AG08395 (cell line): ENCODE measurements at regions not wholly inside any gene's neighbourhood (a gene's known extent, or its start where the extent isn't known, plus 50 kb on each side); places are given as distances from the start of the nearest gene placed in this dataset.
A peak's percentile ranks its signal among the peaks of the same experiment; 100 is the strongest.

ENCODE experiments used
- DNase-seq: peaks from one replicate; pipeline ENCODE4 v3.0.0; 2012; ENCODE audit warnings: mixed read lengths, low spot score

DNA sequence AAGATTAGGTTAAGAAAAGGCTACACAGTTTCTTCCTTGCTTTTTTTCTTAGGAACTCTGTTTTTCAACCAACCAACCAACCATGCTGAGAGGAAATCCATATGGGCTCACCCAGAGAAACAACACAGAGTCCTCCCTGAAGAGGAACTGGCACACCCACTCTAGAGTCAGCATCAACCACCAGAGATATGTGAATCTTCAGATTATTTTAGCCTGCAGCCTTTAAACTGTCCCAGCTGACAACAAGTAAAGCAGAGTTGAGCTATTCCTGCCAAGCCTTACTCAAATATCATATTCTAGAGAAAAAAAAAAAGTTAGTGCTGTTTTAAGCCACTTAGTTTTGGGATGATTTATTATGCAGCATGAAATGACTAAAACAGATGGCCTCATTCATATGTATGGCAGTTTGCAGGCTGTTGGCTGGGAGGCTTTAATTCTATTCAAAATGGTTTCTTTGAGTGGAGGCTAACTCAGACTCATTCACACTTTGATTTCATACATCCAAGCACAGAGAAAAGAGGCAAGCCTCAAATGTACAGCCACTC lies 1637.7 kb upstream of the LRRTM1 start:
- no peak for DNase-seq

DNA sequence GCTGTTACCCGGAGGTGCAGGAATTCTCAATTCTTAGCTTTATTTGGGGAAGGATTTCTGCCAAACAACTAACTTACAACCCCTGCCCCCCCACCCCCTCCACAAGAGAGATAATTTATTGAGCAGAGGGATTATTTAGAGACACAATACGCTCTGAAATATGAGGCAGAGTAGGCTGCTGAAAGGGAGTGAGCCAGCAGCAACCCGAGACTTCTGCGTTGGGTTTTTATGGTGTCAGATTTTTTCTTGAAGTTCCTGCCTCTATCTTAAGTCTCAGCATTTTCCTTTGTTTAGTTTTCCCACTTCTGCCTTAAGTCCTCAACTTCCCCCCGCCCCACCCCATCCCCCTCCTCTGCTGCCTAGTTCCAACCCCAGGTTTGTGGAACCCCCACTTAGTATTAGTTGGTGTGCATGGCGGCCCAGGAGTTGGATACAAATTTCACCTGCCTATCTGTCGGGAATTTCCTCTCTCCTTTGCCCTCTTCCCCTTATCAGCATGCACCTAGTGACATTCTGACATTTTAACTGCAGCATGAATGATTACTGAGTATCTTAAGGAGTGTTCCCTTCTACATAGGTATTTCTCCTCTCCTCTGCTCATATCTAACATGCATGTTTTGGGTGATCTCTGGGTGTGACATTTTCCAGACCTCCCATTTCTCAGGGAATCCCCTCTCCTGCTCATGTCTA lies 1635.9 kb upstream of the LRRTM1 start:
- DNase-seq, result no peak

DNA sequence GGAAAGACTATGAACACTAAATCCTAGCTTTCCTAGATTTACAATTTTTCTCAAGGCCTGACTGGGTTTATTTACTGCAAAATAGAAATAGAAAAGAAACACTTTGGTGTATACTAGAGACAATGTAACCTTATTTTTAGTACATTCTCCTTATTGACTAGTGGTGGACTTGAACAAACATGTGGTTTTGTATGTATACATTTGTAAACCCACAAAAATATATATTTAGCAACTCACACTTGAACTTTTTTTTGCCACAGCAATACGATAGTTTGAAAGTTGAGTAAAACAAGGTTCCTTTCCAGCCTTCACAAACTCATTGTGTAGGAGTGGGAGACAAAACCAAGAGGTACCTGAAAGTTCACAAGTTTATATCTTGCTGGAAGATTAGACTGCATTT lies 1633.4 kb upstream of the LRRTM1 start:
- no peak for DNase-seq

DNA sequence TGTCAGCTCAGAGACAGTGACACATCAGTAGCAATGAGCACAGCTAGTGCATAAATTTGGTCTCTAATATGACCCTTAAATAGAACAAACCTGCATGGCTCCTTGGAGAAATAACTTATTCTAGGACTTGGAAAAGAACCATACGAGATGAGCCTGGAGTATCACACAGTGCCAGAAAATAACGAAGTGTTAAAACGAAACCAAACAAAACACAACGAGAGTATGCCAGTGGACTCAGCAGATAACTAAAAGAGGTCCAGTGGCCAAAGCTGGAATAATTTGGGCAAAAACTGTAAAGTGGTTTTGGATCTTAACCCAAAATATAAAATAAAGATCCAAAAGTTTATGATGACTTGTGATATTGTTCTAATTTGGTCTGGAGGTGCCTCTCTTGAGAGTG lies 1599.0 kb upstream of the LRRTM1 start:
- no peak for DNase-seq

DNA sequence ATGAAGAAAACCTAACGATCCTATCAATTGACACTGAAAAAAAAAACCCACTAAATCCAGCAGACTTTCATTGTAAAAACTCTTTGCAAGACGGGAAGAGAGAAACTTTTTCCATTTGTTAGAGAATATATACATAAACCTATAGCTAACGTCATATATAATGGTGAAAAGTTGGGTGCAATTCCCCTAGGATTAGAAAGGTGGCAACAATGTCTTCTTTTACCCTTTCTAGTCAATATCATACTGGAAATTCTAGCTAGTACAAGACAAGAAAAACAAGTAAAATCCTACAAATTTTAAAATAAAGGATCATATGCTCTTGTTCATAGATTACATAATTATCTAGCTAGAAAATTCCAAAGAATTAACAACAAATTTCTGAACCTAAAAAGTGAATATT lies 1596.5 kb upstream of the LRRTM1 start:
- DNase-seq, result no peak

DNA sequence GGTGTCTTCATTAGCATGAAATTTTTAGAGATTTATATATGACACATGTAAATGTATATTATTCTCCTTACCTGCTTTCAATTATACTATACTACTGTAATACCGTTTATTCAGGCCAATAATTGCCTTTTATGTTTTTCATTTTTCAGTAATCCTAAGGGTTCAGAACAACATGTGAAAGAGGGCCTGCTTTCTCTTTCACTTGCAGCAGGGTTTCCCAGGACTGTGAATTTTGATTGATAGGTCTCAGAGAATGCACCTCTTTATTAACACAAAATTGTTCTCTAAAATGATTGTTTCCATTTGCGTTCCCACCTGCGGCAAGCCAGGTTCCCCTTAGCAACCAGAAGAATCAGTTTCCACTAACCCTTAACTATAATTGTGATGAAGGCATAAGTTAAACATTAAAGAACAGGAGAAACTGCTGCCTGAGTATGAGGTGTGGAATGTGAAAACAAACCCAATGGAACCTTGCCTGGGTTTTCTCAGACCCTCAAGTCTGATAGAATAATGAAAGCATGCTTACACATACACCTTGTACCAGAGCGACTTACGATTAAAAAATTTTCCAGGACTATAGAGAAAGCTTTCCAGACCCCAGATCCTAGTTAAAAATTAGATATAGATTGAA lies 1591.2 kb upstream of the LRRTM1 start:
- DNase-seq, result no peak

DNA sequence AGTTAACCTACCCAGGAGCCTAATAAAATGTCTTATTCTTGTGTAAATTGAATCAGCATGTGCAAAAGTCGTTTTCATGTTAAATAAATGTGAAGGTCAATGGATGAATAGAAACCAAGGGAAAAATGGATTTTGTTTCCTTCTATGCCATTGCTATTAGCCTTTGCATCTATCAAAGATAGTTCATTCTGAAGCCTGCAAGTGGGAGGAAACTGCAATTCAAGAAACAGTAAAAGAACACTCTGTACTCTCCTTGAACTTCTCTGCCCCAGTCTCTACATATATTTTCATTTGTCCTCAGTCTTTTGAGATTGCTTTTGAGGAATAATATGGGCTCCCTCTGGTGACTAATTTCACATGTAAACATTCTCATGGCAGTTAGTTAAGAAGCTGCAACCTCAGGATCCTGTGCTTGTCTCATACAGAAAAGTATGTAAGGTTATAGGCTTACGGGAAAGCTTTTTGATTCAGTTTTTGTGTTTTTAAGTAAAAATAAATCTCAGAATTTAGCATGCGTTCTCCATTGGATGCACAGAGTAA lies 1590.0 kb upstream of the LRRTM1 start:
- no peak for DNase-seq

DNA sequence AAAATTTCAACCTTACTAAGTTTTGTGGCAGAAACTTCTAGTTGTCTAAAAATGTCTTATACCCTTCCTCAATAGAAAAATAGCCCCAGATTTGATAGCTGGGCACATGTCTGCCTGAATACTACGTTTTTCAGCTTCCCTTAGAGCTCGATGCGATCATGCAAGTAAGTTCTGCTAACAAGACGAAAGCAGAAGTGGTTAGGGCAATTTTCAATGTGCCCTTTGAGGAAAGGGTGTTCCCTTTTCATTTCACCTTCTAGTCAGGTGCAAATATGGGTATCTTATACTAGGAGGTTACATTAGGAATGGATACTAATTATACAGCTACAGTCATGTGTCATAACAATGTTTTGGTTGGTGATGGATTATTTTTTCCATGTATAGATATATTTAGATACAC lies 1572.1 kb upstream of the LRRTM1 start:
- DNase-seq, result no peak

DNA sequence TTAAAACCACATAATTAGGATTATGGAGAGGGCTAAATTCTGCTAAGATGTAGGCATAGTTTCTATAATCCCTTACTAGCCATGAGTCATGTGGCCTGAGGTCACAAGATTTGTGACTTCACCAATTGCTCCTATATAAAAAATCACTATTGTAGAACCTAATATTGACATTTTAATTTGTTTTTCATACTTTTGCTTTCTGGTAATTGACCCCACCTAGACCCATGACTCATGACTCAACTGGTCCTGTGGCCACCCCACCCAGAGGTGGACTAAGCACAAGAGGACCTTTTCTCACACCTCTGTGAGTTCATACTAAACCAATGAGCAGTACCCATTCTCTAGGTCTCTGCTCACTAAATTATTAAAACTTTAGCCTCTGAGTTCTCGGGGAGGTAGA lies 1567.5 kb upstream of the LRRTM1 start:
- DNase-seq, result no peak

DNA sequence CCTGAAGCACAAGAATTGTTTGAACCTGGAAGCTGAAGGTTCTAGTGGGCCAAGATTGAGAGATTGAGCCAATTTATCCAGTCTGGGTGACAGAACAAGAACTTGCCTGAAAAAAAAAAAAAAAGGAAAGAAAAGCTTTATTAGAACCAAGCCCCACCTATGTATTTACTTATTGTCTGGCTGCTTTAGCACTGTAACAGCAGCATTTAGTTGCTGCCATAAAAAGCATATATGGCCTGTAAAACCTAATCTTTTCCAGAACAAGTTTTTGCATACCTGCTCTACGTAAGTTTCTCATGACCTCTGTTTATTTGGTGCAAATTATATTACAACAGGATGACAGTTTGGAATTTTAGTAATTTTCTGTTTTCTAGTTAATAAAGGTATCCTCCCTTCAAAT lies 1565.6 kb upstream of the LRRTM1 start:
- DNase-seq, result no peak

DNA sequence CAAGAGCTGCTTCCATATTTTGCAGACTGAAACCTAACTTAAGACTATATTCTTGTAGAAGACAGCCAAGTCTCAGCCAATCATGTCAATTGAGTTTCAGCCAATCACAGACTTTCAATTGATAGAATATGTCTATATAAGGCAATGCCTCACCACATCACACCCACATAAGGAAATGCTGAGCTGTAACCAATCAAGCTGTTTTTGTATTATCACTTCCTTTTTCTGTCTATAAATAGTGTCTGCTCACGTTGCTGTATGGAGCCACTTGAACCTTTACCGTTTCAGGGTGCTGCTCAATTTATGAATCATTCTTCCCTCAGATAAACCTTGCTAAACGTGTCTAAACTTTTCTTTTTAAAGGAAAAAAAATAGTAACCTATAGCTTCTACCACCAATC lies 1554.4 kb upstream of the LRRTM1 start:
- no peak for DNase-seq

DNA sequence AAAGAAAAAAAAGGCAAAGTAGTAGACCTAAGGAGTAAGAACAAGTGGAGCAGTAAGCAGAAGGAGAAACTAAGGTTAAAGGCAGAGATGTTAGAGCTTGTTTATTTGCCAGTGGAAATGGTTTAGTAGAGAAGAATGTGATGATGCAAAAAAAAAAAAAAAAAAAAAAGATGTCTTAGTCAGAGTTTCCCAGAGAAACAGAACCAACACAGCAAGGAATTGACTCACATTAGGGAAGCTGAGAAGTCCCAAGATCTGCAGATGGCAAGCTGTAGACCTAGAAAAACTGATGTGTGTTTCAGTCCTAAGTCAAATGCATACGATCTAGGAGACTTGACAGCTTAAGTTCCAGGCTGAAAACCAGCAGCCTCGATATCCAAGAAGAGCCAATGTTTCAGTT lies 1548.8 kb upstream of the LRRTM1 start:
- no peak for DNase-seq

DNA sequence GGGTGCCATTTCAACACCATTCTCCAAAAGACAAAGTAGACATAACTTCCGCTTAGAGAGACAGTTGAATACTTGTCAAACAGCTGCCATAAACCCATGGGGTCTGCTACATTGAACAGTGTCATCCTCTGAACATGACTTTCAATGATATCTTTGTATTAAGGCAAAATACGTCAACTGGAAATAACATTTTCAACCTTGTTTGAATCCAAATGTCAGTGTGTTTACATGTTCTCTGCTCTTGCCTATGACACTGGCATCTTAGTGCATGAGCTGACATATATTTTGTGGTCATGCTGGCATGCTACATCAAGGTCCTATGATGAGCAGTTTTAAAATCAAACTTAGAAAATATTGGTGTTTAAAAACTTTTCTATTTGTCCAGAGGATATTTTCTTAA lies 1548.1 kb upstream of the LRRTM1 start:
- no peak for DNase-seq

DNA sequence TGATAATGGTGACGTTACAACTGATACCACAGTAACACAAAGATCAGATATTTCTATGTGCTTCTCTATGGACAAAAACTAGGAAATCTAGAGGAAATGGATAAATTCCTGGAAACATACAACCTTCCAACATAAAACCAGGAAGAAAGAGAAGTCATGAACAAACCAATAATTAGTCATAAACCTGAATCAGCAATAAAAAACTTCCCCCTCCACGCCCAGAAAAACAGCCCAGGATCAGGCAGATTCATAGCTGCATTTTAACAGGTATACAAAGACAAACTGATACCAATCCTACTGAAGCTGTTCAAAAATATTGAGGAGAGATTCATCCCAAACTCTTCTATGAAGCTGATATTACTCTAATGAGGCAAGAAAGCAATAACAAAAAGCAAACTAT lies 1535.2 kb upstream of the LRRTM1 start:
- no peak for DNase-seq

DNA sequence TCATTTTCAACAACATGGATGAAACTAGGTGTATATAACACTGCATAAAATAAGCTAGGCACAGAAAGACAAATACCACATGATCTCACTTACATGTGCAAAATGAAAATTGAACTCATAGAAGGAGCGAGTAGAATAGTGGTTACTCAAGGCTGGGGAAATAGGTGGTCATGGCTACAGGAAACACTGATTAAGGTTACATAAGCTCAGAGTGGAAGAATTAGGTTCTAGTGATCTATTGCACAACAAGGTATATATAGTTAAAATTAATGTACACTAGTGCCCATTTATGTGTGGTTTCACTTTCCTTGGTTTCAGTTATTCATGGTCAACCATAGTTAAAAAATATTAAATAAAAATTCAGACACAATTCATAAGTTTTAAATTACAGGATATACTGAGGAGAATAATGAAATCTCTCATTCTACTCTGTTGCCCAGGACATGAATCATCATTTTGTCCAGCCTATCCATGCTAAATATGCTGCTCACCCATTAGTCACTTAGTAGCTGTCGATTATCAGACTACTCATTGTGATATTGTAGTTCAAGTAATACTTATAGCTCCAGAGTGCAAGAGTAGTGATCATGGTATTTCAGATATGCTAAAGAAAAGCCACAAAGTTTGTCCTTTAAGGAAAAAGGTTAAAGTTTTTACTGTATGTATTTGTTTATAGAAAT lies 1530.9 kb upstream of the LRRTM1 start:
- peak; percentile 4 for DNase-seq

DNA sequence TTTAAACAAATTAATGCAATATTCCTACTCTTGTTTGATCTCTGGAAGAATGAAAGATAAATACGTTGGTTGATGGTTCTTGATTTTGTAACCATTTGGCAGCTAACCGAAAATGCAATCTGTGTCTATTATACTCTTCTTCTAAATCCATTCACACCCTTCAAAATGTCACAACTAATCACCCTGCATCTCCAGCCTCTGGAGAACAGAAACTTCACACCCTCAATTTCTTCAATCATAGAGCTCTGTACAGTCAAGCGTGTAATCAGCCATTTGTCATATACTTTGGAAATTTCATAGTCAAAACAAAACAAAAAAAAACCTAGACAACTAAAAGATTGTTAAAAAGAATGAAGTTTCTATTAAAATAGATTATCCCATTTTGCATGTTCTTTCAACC lies 1482.3 kb upstream of the LRRTM1 start:
- no peak for DNase-seq

DNA sequence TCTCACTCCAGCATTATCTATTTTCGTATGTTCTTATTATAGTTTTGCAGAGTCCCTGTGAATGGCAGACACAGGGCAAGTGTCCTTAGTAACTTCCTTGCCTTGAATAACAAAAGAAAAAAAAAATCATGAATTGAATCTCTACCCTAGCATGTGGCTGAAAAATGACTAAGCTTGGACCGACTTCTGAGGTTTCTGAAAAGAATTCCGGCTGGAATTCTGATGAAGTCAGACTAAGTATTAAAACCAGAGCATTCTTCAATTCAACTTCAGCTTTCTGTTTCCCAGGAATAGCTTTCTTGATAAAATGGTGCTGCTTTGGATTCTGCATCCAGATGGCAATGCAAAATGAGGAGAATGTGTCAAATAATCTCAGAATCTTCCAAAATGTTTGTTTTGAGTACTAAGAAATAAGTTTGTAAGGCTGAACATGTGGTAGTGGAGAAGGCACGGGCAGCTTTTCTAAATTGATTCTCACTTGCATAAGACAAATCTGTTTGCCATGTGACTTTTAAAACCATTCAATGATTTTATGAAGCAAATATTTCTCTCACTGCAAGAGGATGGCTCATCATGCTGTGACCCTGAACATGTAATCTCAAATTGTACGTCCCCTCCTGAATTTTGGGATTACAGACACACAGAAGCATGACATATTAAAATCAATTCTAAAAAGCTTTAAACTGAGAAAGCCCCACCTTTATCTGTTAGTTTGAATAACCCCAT lies 1462.8 kb upstream of the LRRTM1 start:
- peak; percentile 14 for DNase-seq

DNA sequence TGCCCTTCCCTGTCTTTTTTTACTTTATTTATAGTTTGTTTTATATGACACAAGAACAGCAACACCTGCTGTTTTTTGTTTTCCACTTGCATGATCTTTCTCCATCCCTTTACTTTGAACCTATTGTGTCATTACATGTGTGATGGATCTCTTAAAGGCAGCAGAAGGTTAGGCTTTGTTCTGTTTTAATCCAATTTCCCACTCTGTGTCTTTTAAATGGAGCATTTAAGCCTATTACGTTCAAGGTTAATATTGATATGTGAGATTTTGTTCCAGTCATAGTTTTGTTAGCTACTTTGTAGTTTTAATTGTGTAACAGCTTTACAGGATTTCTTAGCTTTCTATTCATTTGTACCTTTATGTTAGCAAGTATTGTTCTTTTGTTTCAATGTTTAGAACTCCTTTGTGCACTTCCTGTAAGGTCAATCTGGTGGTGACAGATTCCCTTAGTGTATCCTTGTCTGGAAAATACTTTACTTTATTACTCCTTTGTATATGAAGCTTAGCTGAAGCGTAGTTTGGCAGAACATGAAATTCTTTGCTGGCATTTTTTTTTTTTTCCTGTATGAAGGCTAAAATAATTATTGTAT lies 1443.0 kb upstream of the LRRTM1 start:
- DNase-seq, result no peak

DNA sequence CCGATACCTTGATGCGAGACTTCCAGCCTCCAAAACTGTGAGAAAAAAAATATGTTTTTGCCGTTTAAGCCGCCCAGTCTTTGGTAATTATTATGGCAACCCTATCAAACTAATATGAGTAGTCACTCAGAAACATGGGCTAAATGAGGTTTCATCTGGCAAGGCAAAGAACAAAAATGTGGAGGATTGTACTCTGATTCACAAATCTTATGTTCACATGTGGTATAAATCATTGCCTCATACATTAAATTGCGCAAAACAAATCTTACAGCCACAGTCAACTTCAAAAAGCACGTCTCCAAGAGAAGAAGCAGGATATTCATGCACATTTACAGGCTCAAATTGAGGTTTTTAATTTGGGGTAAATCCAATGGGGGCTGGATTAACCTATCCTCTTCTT lies 1435.4 kb upstream of the LRRTM1 start:
- peak; percentile 2 for DNase-seq

DNA sequence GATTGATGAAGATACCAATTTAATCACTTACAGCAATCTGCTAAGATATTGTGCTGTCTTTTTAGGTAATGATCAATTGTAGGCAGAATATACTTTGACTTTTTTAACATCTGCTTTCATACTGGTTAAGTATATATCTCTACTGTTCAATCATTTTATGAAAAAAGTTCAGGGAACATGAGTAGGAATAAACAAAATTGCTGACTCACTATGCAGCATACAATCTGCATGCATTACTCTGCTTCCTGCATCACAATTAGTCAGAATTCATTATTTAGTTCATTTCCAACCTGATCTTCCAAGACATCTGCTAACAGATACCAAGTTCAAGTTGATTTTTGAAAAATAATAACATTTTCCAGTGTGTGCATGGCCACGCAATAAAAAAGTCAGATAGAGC lies 1430.4 kb upstream of the LRRTM1 start:
- no peak for DNase-seq

DNA sequence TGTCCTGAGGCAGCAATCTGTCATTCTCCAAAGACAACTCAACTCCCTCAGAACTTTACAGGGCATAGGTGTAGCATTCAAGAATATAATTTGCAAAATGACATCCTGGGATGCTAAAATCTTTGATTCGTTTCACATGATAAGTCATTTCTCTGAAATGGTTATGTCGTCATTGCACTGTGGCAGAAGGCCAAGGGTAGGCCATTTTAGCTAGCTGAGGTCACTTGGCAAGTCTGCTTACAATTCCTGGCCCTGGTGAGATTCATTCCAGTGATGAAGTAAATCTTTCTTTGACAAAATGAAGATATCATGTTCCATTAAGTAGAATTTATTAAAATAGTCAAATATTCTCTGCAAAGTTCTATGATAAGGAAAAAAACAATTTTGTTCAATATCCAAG lies 1410.3 kb upstream of the LRRTM1 start:
- no peak for DNase-seq

DNA sequence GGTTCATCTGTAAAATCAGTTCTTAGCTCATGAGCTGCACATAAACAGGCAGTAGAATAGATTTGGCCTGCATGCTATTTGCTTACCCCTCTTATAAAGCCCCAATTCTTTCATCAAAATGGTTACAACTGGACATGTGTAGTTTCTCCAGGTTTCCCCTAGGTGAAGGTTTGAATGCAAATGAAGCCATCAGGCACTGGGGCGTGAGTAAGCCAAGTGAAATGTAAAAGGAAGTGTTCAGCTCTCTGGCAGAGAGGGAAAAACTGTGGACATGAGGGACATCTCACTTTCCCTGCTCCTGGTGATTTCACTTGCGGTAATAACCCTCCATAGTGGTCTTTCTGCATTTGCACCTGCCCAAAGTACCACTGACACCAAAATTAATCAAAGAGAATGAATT lies 1402.3 kb upstream of the LRRTM1 start:
- DNase-seq, result no peak
